ENCODE measurements at regions not wholly inside any gene's neighbourhood (a gene's known extent, or its start where the extent isn't known, plus 50 kb on each side); places are given as distances from the start of the nearest gene placed in this dataset.

GRCh38 chr7:45358287-45358686 is 200.7 kb downstream of the RAMP3 start:
- TF ChIP-seq EP300 (conservative IDR thresholded peaks at IDR 0.05; ENCODE audit: poor library complexity, severe bottlenecking) (no peak), CTCF (IDR thresholded peaks at IDR 0.05; ENCODE audit: poor library complexity, severe bottlenecking) (no peak), TAF1 (IDR thresholded peaks at IDR 0.05; ENCODE audit: low read depth) (no peak), EZH2 (IDR thresholded peaks at IDR 0.05; ENCODE audit: borderline replicate concordance, insufficient read depth, low read length, poor library complexity, severe bottlenecking) (no peak), POLR2AphosphoS5 (IDR thresholded peaks at IDR 0.05) (no peak), REST (IDR thresholded peaks at IDR 0.05; ENCODE audit: borderline replicate concordance) (no peak), MXI1 (conservative IDR thresholded peaks at IDR 0.05; ENCODE audit: poor library complexity, severe bottlenecking) (no peak), RAD21 (conservative IDR thresholded peaks at IDR 0.05) (no peak), SMC3 (conservative IDR thresholded peaks at IDR 0.05; ENCODE audit: poor library complexity) (no peak)

Data from neural cell (in vitro differentiated cells).